MCF 10A (cell line): ENCODE measurements at regions not wholly inside any gene's neighbourhood (a gene's known extent, or its start where the extent isn't known, plus 50 kb on each side); places are given as distances from the start of the nearest gene placed in this dataset.

ENCODE experiments used
- BruUV-seq: library from RNA; stranded (reverse); fragments of 400-500 nt; replicated peaks from 2 replicates; lab custom pipeline; 2021; lab: Mats Ljungman, UMichigan
- CTCF ChIA-PET: fragments of 300-600 bp; sonication (Branson Sonifier 250); formaldehyde crosslinking; extraction: SDS; loops from one replicate; lab custom pipeline; 2021; ENCODE audit warnings: antibody characterized with exemption, inconsistent platforms; lab: Yijun Ruan, JAX
- POLR2A ChIA-PET: fragments of 300-600, 350-650 bp; sonication (Branson Sonifier 250); formaldehyde crosslinking; extraction: SDS; loops from one replicate; lab custom pipeline; 2020; ENCODE audit warnings: antibody characterized with exemption, inconsistent platforms; lab: Yijun Ruan, JAX
- DNase-seq: peaks from one replicate; pipeline ENCODE4 v3.0.0-alpha.2; 2018; ENCODE audit not compliant: unreplicated experiment
- H3K27ac Mint-ChIP-seq: one replicate; pipeline ENCODE4 v1.8.0; 2022; ENCODE audit warnings: mild to moderate bottlenecking, low read depth, mixed read lengths; ENCODE audit not compliant: unreplicated experiment
- H3K27me3 Mint-ChIP-seq: one replicate; pipeline ENCODE4 v1.8.0; 2022; ENCODE audit warnings: mixed read lengths; ENCODE audit not compliant: insufficient read depth, unreplicated experiment
- H3K36me3 Mint-ChIP-seq: one replicate; pipeline ENCODE4 v1.8.0; 2022; ENCODE audit warnings: mild to moderate bottlenecking, moderate library complexity, mixed read lengths; ENCODE audit not compliant: insufficient read depth, unreplicated experiment
- H3K4me1 Mint-ChIP-seq: one replicate; pipeline ENCODE4 v1.8.0; 2022; ENCODE audit warnings: mixed read lengths; ENCODE audit not compliant: insufficient read depth, unreplicated experiment
- H3K4me3 Mint-ChIP-seq: one replicate; pipeline ENCODE4 v1.8.0; 2022; ENCODE audit warnings: mild to moderate bottlenecking, moderate library complexity, mixed read lengths; ENCODE audit not compliant: unreplicated experiment
- H3K9me3 Mint-ChIP-seq: one replicate; pipeline ENCODE4 v1.8.0; 2022; ENCODE audit warnings: mixed read lengths; ENCODE audit not compliant: unreplicated experiment
- intact Hi-C: fragments of 100-400 bp; cut with micrococcal nuclease; formaldehyde crosslinking; loops from 2 replicates; pipeline ENCODE4 v1.14.1; 2022
- TF ChIP-seq, protein P1 (sequence below): fragments of 200-600 bp; IDR thresholded peaks from one replicate; pipeline ENCODE4 v1.8.0; 2022; ENCODE audit warnings: antibody characterized with exemption, mild to moderate bottlenecking; ENCODE audit not compliant: unreplicated experiment

DNA sequence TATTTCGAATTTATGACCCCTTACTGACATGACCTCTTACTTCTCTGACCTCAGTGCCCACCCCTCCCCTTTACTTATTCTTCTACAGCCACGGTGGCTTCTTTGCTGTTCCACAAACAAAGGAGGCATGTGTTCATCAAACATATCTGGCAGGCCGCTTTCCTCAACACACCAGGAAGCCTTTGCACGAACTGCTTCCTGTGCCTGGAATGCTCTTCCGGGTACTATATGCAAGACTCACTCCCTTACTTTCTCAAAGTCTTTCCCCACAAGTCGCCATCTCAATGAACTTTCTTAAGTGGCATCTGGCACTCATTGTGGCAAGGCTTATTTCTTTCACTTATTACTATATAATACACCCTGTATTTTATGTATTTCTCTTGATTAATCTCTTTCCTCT lies 351.5 kb upstream of the DDX53 start:
- ChIA-PET CTCF (no interaction called here), POLR2A (interaction anchor here (0.6 kb wide), 1 partner anchor 136 kb away, joined by 3 read pairs; no protein-coding TSS in a partner anchor)
- peaks cover 84% of the 10 kb centered on the region for H3K27me3 Mint-ChIP-seq
- TF ChIP-seq, protein P1, sequence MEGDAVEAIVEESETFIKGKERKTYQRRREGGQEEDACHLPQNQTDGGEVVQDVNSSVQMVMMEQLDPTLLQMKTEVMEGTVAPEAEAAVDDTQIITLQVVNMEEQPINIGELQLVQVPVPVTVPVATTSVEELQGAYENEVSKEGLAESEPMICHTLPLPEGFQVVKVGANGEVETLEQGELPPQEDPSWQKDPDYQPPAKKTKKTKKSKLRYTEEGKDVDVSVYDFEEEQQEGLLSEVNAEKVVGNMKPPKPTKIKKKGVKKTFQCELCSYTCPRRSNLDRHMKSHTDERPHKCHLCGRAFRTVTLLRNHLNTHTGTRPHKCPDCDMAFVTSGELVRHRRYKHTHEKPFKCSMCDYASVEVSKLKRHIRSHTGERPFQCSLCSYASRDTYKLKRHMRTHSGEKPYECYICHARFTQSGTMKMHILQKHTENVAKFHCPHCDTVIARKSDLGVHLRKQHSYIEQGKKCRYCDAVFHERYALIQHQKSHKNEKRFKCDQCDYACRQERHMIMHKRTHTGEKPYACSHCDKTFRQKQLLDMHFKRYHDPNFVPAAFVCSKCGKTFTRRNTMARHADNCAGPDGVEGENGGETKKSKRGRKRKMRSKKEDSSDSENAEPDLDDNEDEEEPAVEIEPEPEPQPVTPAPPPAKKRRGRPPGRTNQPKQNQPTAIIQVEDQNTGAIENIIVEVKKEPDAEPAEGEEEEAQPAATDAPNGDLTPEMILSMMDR = no peak
- BruUV-seq = no TSS peak
- H3K36me3 Mint-ChIP-seq = no peaks in the 10 kb centered on the region
- no peaks in the 10 kb centered on the region for H3K4me1 Mint-ChIP-seq
- intact Hi-C loops = no loop called here
- no peaks in the 10 kb centered on the region for H3K9me3 Mint-ChIP-seq
- no peak overlapping the region for H3K4me3 Mint-ChIP-seq
- no peak overlapping the region for H3K27ac Mint-ChIP-seq
- no peak for DNase-seq

DNA sequence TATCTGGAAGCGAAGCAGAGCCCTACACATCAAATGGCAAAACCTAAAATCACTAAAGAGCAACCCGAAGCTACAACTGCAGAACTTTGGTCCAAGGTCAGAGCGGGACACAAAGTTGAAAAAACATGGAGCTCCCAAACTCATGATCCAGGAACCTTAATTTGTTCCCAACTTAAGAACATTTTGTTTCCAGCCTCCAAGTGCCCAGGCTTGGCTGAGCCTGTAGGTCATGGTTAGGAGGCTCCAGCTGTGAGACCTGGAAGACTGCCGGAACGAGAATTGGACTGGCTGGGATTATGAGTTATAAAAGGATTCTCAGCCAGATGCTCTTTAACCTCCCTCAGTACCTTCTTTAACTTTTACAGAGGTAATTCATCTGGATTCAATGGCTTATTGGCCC lies 349.1 kb upstream of the DDX53 start:
- Mint-ChIP-seq H3K4me1 (no peaks in the 10 kb centered on the region), H3K4me3 (no peak overlapping the region), H3K36me3 (no peaks in the 10 kb centered on the region), H3K27ac (no peak overlapping the region), H3K27me3 (peaks cover 76% of the 10 kb centered on the region), H3K9me3 (no peaks in the 10 kb centered on the region)
- DNase-seq = no peak
- intact Hi-C loops = no loop called here
- CTCF ChIA-PET = no interaction called here
- BruUV-seq = no TSS peak
- TF ChIP-seq, protein P1 = no peak
- POLR2A ChIA-PET = no interaction called here

DNA sequence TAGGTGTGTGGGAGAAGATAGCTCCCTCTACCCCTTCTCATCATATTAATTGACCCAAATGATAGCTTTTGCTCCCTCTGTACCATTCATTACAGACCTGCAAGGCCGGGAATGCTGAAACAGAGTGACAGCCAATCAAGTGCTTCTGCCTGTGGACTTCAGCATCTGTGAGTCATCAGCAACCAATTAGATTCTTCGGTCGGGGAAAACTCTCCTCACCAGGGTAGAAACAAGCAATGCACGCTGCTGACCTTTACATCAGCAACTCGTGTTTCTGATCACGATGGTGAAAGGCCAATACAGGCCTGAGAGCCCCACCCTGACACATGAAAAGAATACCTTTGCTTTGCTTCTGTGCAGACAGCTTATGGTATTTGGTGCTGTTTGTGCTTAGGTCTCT lies 347.2 kb upstream of the DDX53 start:
- CTCF ChIA-PET = interaction anchor here (0.7 kb wide), 1 partner anchor 388 kb away, joined by 3 read pairs; no protein-coding TSS in a partner anchor
- intact Hi-C loops = no loop called here
- H3K9me3 Mint-ChIP-seq = no peaks in the 10 kb centered on the region
- H3K36me3 Mint-ChIP-seq = no peaks in the 10 kb centered on the region
- BruUV-seq = no TSS peak
- H3K4me3 Mint-ChIP-seq = no peak overlapping the region
- peak; percentile 13 for DNase-seq
- H3K27ac Mint-ChIP-seq = no peak overlapping the region
- POLR2A ChIA-PET = no interaction called here
- H3K4me1 Mint-ChIP-seq = no peaks in the 10 kb centered on the region
- TF ChIP-seq, protein P1 = no peak
- peaks cover 57% of the 10 kb centered on the region for H3K27me3 Mint-ChIP-seq

DNA sequence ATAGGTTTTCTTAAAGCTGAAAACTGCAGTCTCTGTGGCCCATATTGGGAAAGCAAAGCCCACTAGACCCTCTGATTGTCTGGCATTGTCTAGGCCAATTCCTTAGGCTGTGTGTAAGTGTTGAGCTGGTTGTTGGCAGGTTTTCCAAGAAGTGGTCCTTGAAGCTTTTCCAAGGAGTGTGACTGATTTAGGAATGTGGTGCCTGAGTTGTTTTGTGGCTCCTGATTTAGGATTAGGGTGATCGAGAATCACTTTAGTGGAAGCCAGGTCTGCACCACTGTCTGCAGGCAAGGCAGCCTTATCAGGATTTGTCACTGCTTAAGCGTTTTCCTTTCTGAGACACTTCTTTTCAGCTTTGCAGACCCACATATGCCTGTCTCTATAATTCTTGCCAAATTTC lies 339.0 kb upstream of the DDX53 start:
- H3K4me3 Mint-ChIP-seq = no peak overlapping the region
- DNase-seq = no peak
- TF ChIP-seq, protein P1 = no peak
- ChIA-PET POLR2A (no interaction called here), CTCF (no interaction called here)
- no peaks in the 10 kb centered on the region for H3K9me3 Mint-ChIP-seq
- H3K27me3 Mint-ChIP-seq = peaks cover 12% of the 10 kb centered on the region
- no TSS peak for BruUV-seq
- H3K36me3 Mint-ChIP-seq = peaks cover 4% of the 10 kb centered on the region
- no peaks in the 10 kb centered on the region for H3K4me1 Mint-ChIP-seq
- H3K27ac Mint-ChIP-seq = no peak overlapping the region
- intact Hi-C loops = no loop called here
